ENCODE measurements at regions not wholly inside any gene's neighbourhood (a gene's known extent, or its start where the extent isn't known, plus 50 kb on each side); places are given as distances from the start of the nearest gene placed in this dataset.

DNA sequence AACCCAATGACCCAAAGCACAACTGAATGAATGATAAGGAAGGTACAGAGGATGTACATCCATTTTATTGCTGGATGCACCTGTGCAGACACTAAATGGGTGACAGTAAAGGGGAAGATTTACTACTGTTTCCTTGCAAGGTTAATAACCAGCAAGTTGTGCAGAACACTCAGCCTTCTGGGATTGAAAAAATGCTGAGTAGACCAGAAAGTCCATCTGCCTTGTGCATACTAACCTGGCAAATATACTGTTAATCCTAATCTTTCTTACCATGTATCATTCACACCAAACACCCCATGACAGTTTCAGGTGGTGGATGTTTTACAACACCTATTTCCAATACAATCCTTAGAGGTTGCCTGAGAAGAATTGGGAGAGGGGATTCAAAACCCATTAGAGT lies 814.1 kb upstream of the NRXN1 start:
- TF ChIP-seq, protein P1, sequence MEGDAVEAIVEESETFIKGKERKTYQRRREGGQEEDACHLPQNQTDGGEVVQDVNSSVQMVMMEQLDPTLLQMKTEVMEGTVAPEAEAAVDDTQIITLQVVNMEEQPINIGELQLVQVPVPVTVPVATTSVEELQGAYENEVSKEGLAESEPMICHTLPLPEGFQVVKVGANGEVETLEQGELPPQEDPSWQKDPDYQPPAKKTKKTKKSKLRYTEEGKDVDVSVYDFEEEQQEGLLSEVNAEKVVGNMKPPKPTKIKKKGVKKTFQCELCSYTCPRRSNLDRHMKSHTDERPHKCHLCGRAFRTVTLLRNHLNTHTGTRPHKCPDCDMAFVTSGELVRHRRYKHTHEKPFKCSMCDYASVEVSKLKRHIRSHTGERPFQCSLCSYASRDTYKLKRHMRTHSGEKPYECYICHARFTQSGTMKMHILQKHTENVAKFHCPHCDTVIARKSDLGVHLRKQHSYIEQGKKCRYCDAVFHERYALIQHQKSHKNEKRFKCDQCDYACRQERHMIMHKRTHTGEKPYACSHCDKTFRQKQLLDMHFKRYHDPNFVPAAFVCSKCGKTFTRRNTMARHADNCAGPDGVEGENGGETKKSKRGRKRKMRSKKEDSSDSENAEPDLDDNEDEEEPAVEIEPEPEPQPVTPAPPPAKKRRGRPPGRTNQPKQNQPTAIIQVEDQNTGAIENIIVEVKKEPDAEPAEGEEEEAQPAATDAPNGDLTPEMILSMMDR (IDR thresholded peaks at IDR 0.05; ENCODE audit: low read depth, low read length, poor library complexity, severe bottlenecking): no peak
- TF ChIP-seq EZH2phosphoT487 (IDR thresholded peaks at IDR 0.05; ENCODE audit: borderline replicate concordance, low read length): no peak

Measured in DOHH2 (cell line).